GM12878 (cell line): ENCODE measurements at regions not wholly inside any gene's neighbourhood (a gene's known extent, or its start where the extent isn't known, plus 50 kb on each side); places are given as distances from the start of the nearest gene placed in this dataset.

Experiments
- BACH1 ChIP-seq: fragments of 450-650 bp; IDR thresholded peaks from 2 replicates; pipeline ENCODE4 v1.6.1; 2017; ENCODE audit warnings: mild to moderate bottlenecking, borderline replicate concordance
- BRCA1 ChIP-seq: IDR thresholded peaks from 2 replicates; pipeline ENCODE4 v1.6.1; 2011; ENCODE audit warnings: low read depth, low read length, improper control_type of control experiment
- CHD1 ChIP-seq: IDR thresholded peaks from 2 replicates; pipeline ENCODE4 v1.6.1; 2012; ENCODE audit warnings: low read depth, low read length, improper control_type of control experiment
- CTCF ChIP-seq, 3 experiments: IDR thresholded peaks in 2 of 3; conservative IDR thresholded peaks in 1 of 3; 2 replicates each; pipeline ENCODE4 v1.5.1; 2011; ENCODE audit warnings: low read depth in 3 of 3, low read length in 3 of 3, mild to moderate bottlenecking in 3 of 3, control low read depth in 2 of 3, moderate library complexity in 2 of 3, inconsistent platforms in 1 of 3, mixed read lengths in 1 of 3; ENCODE audit not compliant: control insufficient read depth in 2 of 3, insufficient read depth in 1 of 3; ENCODE audit errors: extremely low read depth in 1 of 3
- EGR1 ChIP-seq, 2 experiments: IDR thresholded peaks; 1 replicate in 1 of 2; 2 replicates in 1 of 2; pipeline ENCODE4 v1.6.1; 2011 to 2012; ENCODE audit warnings: low read depth in 2 of 2, low read length in 2 of 2, borderline replicate concordance in 1 of 2, mild to moderate bottlenecking in 1 of 2, moderate library complexity in 1 of 2
- GABPA ChIP-seq: IDR thresholded peaks from 2 replicates; pipeline ENCODE4 v1.6.1; 2014; ENCODE audit warnings: antibody characterized with exemption, low read depth, mild to moderate bottlenecking, inconsistent platforms
- NFYB ChIP-seq: IDR thresholded peaks from 2 replicates; pipeline ENCODE4 v1.6.1; 2011; ENCODE audit warnings: low read depth, mild to moderate bottlenecking, low read length, improper control_type of control experiment, moderate library complexity; ENCODE audit not compliant: insufficient read depth
- PAX8 ChIP-seq: fragments of 450-650 bp; IDR thresholded peaks from 2 replicates; pipeline ENCODE4 v1.6.1; 2017; ENCODE audit warnings: mild to moderate bottlenecking, moderate library complexity
- PBX3 ChIP-seq: IDR thresholded peaks from 2 replicates; pipeline ENCODE4 v1.6.1; 2011; ENCODE audit warnings: mild to moderate bottlenecking, low read depth, low read length, moderate library complexity; ENCODE audit not compliant: insufficient replicate concordance
- PML ChIP-seq: IDR thresholded peaks from 2 replicates; pipeline ENCODE4 v1.6.1; 2012; ENCODE audit warnings: low read length, inconsistent platforms
- POLR2AphosphoS5 ChIP-seq: IDR thresholded peaks from 2 replicates; pipeline ENCODE4 v1.6.1; 2011; ENCODE audit warnings: mild to moderate bottlenecking, low read length, inconsistent platforms
- SRF ChIP-seq, 2 experiments: IDR thresholded peaks; 2 replicates each; pipeline ENCODE4 v1.6.1; 2011; ENCODE audit warnings: low read depth in 2 of 2, low read length in 2 of 2, mild to moderate bottlenecking in 1 of 2, moderate library complexity in 1 of 2
- ZNF384 ChIP-seq: IDR thresholded peaks from 2 replicates; pipeline ENCODE4 v1.6.1; 2012; ENCODE audit warnings: low read depth, mild to moderate bottlenecking, low read length, improper control_type of control experiment, borderline replicate concordance

- TF ChIP-seq CTCF (IDR thresholded peaks at IDR 0.05 in 2 of 3, conservative IDR thresholded peaks at IDR 0.05 in 1 of 3; ENCODE audit: control insufficient read depth in 2 of 3, extremely low read depth in 1 of 3, insufficient read depth in 1 of 3, low read depth in 3 of 3, low read length in 3 of 3) = no peak
- TF ChIP-seq CHD1 = no peak
- TF ChIP-seq GABPA = no peak
- TF ChIP-seq NFYB = no peak
- TF ChIP-seq SRF (IDR thresholded peaks at IDR 0.05; ENCODE audit: low read depth in 2 of 2, low read length in 2 of 2) = no peak
- TF ChIP-seq BRCA1 = no peak
- TF ChIP-seq EGR1 (IDR thresholded peaks at IDR 0.05; ENCODE audit: borderline replicate concordance in 1 of 2, low read depth in 2 of 2, low read length in 2 of 2) = no peak
- no peak for TF ChIP-seq PML
- TF ChIP-seq PBX3 = no peak
- no peak for TF ChIP-seq PAX8
- TF ChIP-seq ZNF384 = no peak
- TF ChIP-seq BACH1 = no peak
- no peak for TF ChIP-seq POLR2AphosphoS5
These were observed 1193.1 kb upstream of the MIR17HG start for GRCh38 chr13:90154311-90154960.
